K562 (cell line): ENCODE measurements at regions not wholly inside any gene's neighbourhood (a gene's known extent, or its start where the extent isn't known, plus 50 kb on each side); places are given as distances from the start of the nearest gene placed in this dataset.
"Not testable (repeated sequence)": the region's sequence is repeated elsewhere in the genome, so short reads cannot be mapped to it uniquely, and the experiment has no call there.

Experiments
- ATAC-seq: fragments of 200-7000 bp; cut with Tn5 transposase; 3 replicates; pipeline ENCODE4 v1.9.1; 2020; ENCODE audit warnings: moderate library complexity
- BruUV-seq: library from RNA; stranded (reverse); fragments of 400-500 nt; replicated peaks from 2 replicates; lab custom pipeline; 2021; lab: Mats Ljungman, UMichigan
- CTCF ChIA-PET: fragments of 300-600 bp; formaldehyde crosslinking; extraction: SDS; loops from one replicate; lab custom pipeline; 2021; ENCODE audit warnings: low intra/inter-chr PET ratio; lab: Yijun Ruan, JAX
- POLR2A ChIA-PET: fragments of 300-600, 350-650 bp; sonication (Branson Sonifier 250); formaldehyde crosslinking; extraction: SDS; loops from one replicate; lab custom pipeline; 2021; ENCODE audit warnings: antibody characterized with exemption, inconsistent platforms; lab: Yijun Ruan, JAX
- DNase-seq, 4 experiments: peaks; one replicate each; pipeline versions ENCODE4 v3.0.0 to v3.0.0-alpha.2; 2011 to 2018; ENCODE audit warnings: low spot score in 3 of 4, mixed read lengths in 3 of 4; ENCODE audit errors: extremely low read depth in 1 of 4
- FAIRE-seq: peaks from 2 replicates; lab custom pipeline; 2011; peaks lifted over from hg19 to GRCh38; lab: Jason Lieb, UNC
- H2AFZ ChIP-seq: 2 replicates; pipeline ENCODE4 v1.6.0; 2011; ENCODE audit warnings: low read depth, low read length, control low read depth, inconsistent platforms
- H3K27ac ChIP-seq: fragments of 200-600 bp; 3 replicates; pipeline ENCODE4 v1.8.0; 2011; ENCODE audit warnings: low read depth, mild to moderate bottlenecking, control low read depth, inconsistent platforms, low read length, moderate library complexity, mixed read lengths; ENCODE audit errors: extremely low read depth
- H3K27me3 ChIP-seq, 2 experiments: fragments of 300-600 bp in 1 of 2; 2 replicates in 1 of 2; 3 replicates in 1 of 2; pipeline versions ENCODE4 v1.6.0 to v1.8.0; 2011; ENCODE audit warnings: inconsistent platforms in 2 of 2, low read length in 2 of 2, mild to moderate bottlenecking in 1 of 2, mixed read lengths in 1 of 2, moderate library complexity in 1 of 2; ENCODE audit not compliant: control insufficient read depth in 2 of 2, insufficient read depth in 2 of 2
- H3K36me3 ChIP-seq: fragments of 300-600 bp; 3 replicates; pipeline ENCODE4 v1.8.0; 2011; ENCODE audit warnings: mild to moderate bottlenecking, low read length, inconsistent platforms; ENCODE audit not compliant: control insufficient read depth, insufficient read depth
- H3K4me1 ChIP-seq, 2 experiments: fragments of 200-600 bp in 1 of 2; replicated peaks in 1 of 2; 2 replicates in 1 of 2; 3 replicates in 1 of 2; pipeline versions ENCODE4 v1.5.1 to v1.8.0; 2011; ENCODE audit warnings: inconsistent platforms in 2 of 2, low read length in 2 of 2, mild to moderate bottlenecking in 1 of 2, mixed read lengths in 1 of 2, moderate library complexity in 1 of 2; ENCODE audit not compliant: control insufficient read depth in 2 of 2, insufficient read depth in 2 of 2
- H3K4me2 ChIP-seq: 2 replicates; pipeline ENCODE4 v1.6.1; 2011; ENCODE audit warnings: low read length, control low read depth, inconsistent platforms, mixed read lengths; ENCODE audit not compliant: insufficient read depth
- H3K4me3 ChIP-seq: fragments of 200-600 bp; sonication (generic), shearing (Covaris generic); 2 replicates; pipeline ENCODE4 v1.5.1; 2016; ENCODE audit warnings: control low read depth, inconsistent platforms
- H3K79me2 ChIP-seq: fragments of 200-600 bp; 3 replicates; pipeline ENCODE4 v1.8.0; 2011; ENCODE audit warnings: low read length, inconsistent platforms; ENCODE audit not compliant: control insufficient read depth, insufficient read depth
- H3K9ac ChIP-seq, 2 experiments: 2 replicates each; pipeline versions ENCODE4 v1.6.0 to v1.6.1; 2011; ENCODE audit warnings: low read depth in 2 of 2, low read length in 2 of 2, control low read depth in 1 of 2, inconsistent platforms in 1 of 2, mild to moderate bottlenecking in 1 of 2, mixed read lengths in 1 of 2; ENCODE audit not compliant: insufficient read depth in 1 of 2
- H3K9me1 ChIP-seq: one replicate; pipeline ENCODE4 v1.6.0; 2011; ENCODE audit warnings: inconsistent platforms, mild to moderate bottlenecking, low read length, moderate library complexity; ENCODE audit not compliant: control insufficient read depth, insufficient read depth
- H3K9me3 ChIP-seq: replicated peaks from 2 replicates; pipeline ENCODE4 v1.5.1; 2011; ENCODE audit warnings: low read depth, low read length, inconsistent platforms; ENCODE audit not compliant: control insufficient read depth, insufficient read depth
- H4K20me1 ChIP-seq: replicated peaks from 2 replicates; pipeline ENCODE4 v1.6.1; 2011; ENCODE audit warnings: low read length, inconsistent platforms, mixed read lengths; ENCODE audit not compliant: control insufficient read depth, insufficient read depth
- CBX5 ChIP-seq: IDR thresholded peaks from 2 replicates; pipeline ENCODE4 v1.6.1; 2014; ENCODE audit warnings: low read depth, borderline replicate concordance
- ZFP36 ChIP-seq: fragments of 150-350 bp; IDR thresholded peaks from 2 replicates; pipeline ENCODE4 v1.6.1; 2018; ENCODE audit warnings: low read length, low read depth; ENCODE audit not compliant: partially characterized antibody
- ZNF431 ChIP-seq: sonication (generic); formaldehyde crosslinking; IDR thresholded peaks from 2 replicates; pipeline ENCODE4 v1.8.0; 2022; ENCODE audit warnings: mild to moderate bottlenecking, missing genetic modification reagents
- WGBS: fragments of 100-300 bp; shearing (Covaris generic); methylation state at CpG from one replicate; pipeline ENCODE4 v1.1.6; 2016; ENCODE audit warnings: low coverage, mixed read lengths; ENCODE audit not compliant: insufficient coverage; ENCODE audit errors: missing lambda C conversion rate; 5-methylcytosine and 5-hydroxymethylcytosine counted together
- in situ Hi-C: fragments of 300-500 bp; cut with MboI; formaldehyde crosslinking; loops from 4 replicates; pipeline ENCODE4 v1.15.0; 2018; ENCODE audit warnings: inconsistent platforms, mixed read lengths
- intact Hi-C: fragments of 100-400 bp; cut with micrococcal nuclease; formaldehyde crosslinking; loops from 2 replicates; pipeline ENCODE4 v1.14.2; 2022

DNA sequence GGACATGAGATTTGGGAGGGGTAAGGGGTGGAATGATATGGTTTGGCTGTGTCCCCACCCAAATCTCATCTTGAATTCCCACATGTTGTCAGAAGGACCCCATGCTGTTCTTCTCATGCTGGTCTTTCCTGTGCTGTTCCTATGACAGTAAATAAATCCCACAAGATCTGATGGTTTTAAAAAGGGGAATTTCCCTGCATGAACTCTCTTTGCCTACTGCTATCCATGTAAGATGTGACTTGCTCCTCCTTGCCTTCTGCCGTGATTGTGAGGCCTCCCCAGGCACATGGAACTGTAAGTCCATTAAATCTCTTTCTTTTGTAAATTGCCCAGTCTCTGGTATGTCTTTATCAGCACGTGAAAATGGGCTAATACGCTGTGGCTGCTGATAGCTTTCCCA lies 115.8 kb downstream of the ENC1 start:
- H3K4me1 ChIP-seq, intact Hi-C loops, BruUV-seq, H3K79me2 ChIP-seq, H3K9ac ChIP-seq, H2AFZ ChIP-seq, POLR2A ChIA-PET, ATAC-seq, H3K27ac ChIP-seq, H3K9me3 ChIP-seq, H4K20me1 ChIP-seq, H3K36me3 ChIP-seq: not testable (repeated sequence)
- WGBS = 4% methylated on average over 3 of the region's 3 CpGs
- TF ChIP-seq ZNF431 = peak; percentile 94
- TF ChIP-seq, all 486 proteins: peak for 1; not testable (repeated sequence) for 485
- in situ Hi-C loops, H3K27me3 ChIP-seq, H3K4me2 ChIP-seq, DNase-seq, H3K9me1 ChIP-seq, FAIRE-seq, H3K4me3 ChIP-seq, CTCF ChIA-PET: not testable (repeated sequence)

- in situ Hi-C loops, H3K4me1 ChIP-seq, BruUV-seq, POLR2A ChIA-PET, H3K9me3 ChIP-seq, H3K27me3 ChIP-seq, DNase-seq, H2AFZ ChIP-seq, FAIRE-seq, H3K79me2 ChIP-seq, H4K20me1 ChIP-seq, intact Hi-C loops, H3K27ac ChIP-seq, CTCF ChIA-PET, H3K4me2 ChIP-seq, H3K9ac ChIP-seq, ATAC-seq, H3K9me1 ChIP-seq, H3K4me3 ChIP-seq, H3K36me3 ChIP-seq: not testable (repeated sequence)
- TF ChIP-seq ZFP36 (peak; percentile 56), CBX5 (0 out of 2 replicates have a peak, but pooled peaks have one; percentile 34)
- WGBS = 9% methylated on average over 4 of the region's 4 CpGs
Observed at GRCh38 chr5:74523698-74524097, 116.8 kb downstream of the ENC1 start.
